ENCODE measurements at regions not wholly inside any gene's neighbourhood (a gene's known extent, or its start where the extent isn't known, plus 50 kb on each side); places are given as distances from the start of the nearest gene placed in this dataset.

- TF ChIP-seq SIN3A (IDR thresholded peaks at IDR 0.05; ENCODE audit: borderline replicate concordance, insufficient read depth, low read length), result no peak
- no peak for TF ChIP-seq REST (IDR thresholded peaks at IDR 0.05; ENCODE audit: insufficient read depth in 1 of 2, low read depth in 2 of 2, low read length in 2 of 2)
- TF ChIP-seq POLR2AphosphoS5 (IDR thresholded peaks at IDR 0.05; ENCODE audit: low read depth, low read length), result no peak
- TF ChIP-seq TAF1 (IDR thresholded peaks at IDR 0.05; ENCODE audit: borderline replicate concordance, insufficient read depth, low read length), result no peak
These were observed 229.7 kb upstream of the PIK3R1 start for GRCh38 chr5:67985686-67986387.

All from PFSK-1 (cell line).